Suprapubic skin (tissue), 4 donors: ENCODE measurements at regions not wholly inside any gene's neighbourhood (a gene's known extent, or its start where the extent isn't known, plus 50 kb on each side); places are given as distances from the start of the nearest gene placed in this dataset.

Source experiments
- CTCF ChIP-seq, 2 donors: fragments of 200-600 bp in 1 of 2; fragments of 450-650 bp in 1 of 2; sonication (generic) in 1 of 2; IDR thresholded peaks; one replicate each; pipeline ENCODE4 v1.5.1; 2016 to 2019; ENCODE audit warnings: antibody characterized with exemption in 2 of 2, mild to moderate bottlenecking in 1 of 2, moderate library complexity in 1 of 2
- EP300 ChIP-seq: sonication (generic); formaldehyde crosslinking; IDR thresholded peaks from one replicate; pipeline ENCODE4 v1.6.1; 2017; ENCODE audit warnings: antibody characterized with exemption
- POLR2A ChIP-seq, 2 donors: fragments of 450-650 bp; IDR thresholded peaks; one replicate each; pipeline ENCODE4 v1.6.1; 2017; ENCODE audit warnings: antibody characterized with exemption in 2 of 2, mild to moderate bottlenecking in 2 of 2, moderate library complexity in 2 of 2
- POLR2AphosphoS5 ChIP-seq, 3 donors: sonication (generic); formaldehyde crosslinking; IDR thresholded peaks; one replicate each; pipeline ENCODE4 v1.6.1; 2017; ENCODE audit warnings: antibody characterized with exemption in 3 of 3

- TF ChIP-seq POLR2AphosphoS5 (IDR thresholded peaks at IDR 0.05) (no peak), CTCF (IDR thresholded peaks at IDR 0.05) (no peak), EP300 (no peak), POLR2A (IDR thresholded peaks at IDR 0.05) (no peak)
Measured at GRCh38 chr20:10752206-10752605, 78.4 kb upstream of the JAG1 start.
